C4-2B (cell line): ENCODE measurements at regions not wholly inside any gene's neighbourhood (a gene's known extent, or its start where the extent isn't known, plus 50 kb on each side); places are given as distances from the start of the nearest gene placed in this dataset.

Experiments used
- H3K27ac ChIP-seq: fragments of 450-650 bp; 2 replicates; pipeline ENCODE4 v1.5.1; 2017
- CTCF ChIP-seq: fragments of 450-650 bp; conservative IDR thresholded peaks from 2 replicates; pipeline ENCODE4 v1.5.1; 2017; ENCODE audit warnings: mild to moderate bottlenecking
- ZFX ChIP-seq: fragments of 450-650 bp; IDR thresholded peaks from 2 replicates; pipeline ENCODE4 v1.6.1; 2017

- no peak overlapping the region for H3K27ac ChIP-seq
- no peak for TF ChIP-seq CTCF
- TF ChIP-seq ZFX: no peak
Measured at GRCh38 chr10:10598297-10598696, 419.4 kb upstream of the CELF2 start.

- H3K27ac ChIP-seq: no peak overlapping the region
- no peak for TF ChIP-seq CTCF
- TF ChIP-seq ZFX: no peak
Measured at GRCh38 chr10:10600004-10600403, 417.7 kb upstream of the CELF2 start.

- no peak overlapping the region; the same call in 1 of the 2 replicates for H3K27ac ChIP-seq
Measured at GRCh38 chr10:10605551-10606081, 412.1 kb upstream of the CELF2 start.

GRCh38 chr10:10609379-10609955, 408.2 kb upstream of the CELF2 start:
- TF ChIP-seq ZFX: no peak
- TF ChIP-seq CTCF: no peak
- H3K27ac ChIP-seq: no peak overlapping the region

More at GRCh38 chr10:10605551-10606081, 412.1 kb upstream of the CELF2 start:
- TF ChIP-seq ZFX (no peak), CTCF (no peak)

- TF ChIP-seq CTCF (no peak), ZFX (no peak)
- no peak overlapping the region for H3K27ac ChIP-seq
Measured at GRCh38 chr10:10610171-10610570, 407.5 kb upstream of the CELF2 start.

GRCh38 chr10:10612151-10612550, 405.5 kb upstream of the CELF2 start:
- TF ChIP-seq CTCF: no peak
- no peak for TF ChIP-seq ZFX

GRCh38 chr10:10613656-10614244, 403.9 kb upstream of the CELF2 start:
- no peak for TF ChIP-seq CTCF
- TF ChIP-seq ZFX: no peak
- peak overlapping the region; percentile 52; the same call in 1 of the 2 replicates for H3K27ac ChIP-seq

More at GRCh38 chr10:10612151-10612550, 405.5 kb upstream of the CELF2 start:
- H3K27ac ChIP-seq: no peak overlapping the region
